ENCODE measurements at regions not wholly inside any gene's neighbourhood (a gene's known extent, or its start where the extent isn't known, plus 50 kb on each side); places are given as distances from the start of the nearest gene placed in this dataset.
A peak's percentile ranks its signal among the peaks of the same experiment; 100 is the strongest.

DNA sequence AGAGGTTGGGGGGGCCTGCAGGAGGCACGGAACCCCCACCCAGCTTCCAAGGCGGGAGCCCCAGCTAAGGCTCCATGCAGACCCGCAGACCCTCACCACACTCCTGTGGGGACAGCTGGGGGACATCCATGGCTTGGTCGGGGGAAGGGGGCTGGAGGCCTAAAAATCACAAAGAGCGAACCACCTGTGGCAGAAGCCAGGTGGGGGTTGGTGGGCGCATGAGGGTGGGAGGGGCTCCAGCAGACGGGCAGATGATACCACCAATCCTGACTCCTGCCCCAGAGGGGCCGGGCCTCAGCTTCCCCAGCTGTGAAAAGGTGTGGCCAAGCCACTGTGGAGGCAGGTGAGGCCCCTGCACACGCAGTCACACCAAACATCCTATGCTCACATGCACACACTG lies 111.6 kb downstream of the FAM53A start:
- DNase-seq = no peak

DNA sequence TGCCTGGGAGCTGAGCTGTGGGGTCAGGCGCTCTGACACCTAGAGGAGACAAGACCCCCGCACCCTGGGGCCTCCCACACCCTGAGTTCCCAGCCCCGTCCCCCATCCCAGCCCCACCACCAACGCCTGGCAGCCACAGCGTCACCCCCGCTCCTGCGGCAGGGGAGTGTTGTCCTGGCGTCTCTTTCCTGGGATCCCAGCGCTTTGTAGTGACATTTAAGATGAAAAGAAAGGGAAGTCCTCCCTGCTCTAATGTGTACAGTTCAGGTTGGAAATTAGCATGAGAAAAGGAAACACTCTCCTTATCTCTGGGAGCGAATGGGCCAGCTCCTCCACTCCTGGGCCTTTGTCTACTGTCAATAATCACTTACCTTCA lies 112.1 kb downstream of the FAM53A start:
- DNase-seq = no peak

DNA sequence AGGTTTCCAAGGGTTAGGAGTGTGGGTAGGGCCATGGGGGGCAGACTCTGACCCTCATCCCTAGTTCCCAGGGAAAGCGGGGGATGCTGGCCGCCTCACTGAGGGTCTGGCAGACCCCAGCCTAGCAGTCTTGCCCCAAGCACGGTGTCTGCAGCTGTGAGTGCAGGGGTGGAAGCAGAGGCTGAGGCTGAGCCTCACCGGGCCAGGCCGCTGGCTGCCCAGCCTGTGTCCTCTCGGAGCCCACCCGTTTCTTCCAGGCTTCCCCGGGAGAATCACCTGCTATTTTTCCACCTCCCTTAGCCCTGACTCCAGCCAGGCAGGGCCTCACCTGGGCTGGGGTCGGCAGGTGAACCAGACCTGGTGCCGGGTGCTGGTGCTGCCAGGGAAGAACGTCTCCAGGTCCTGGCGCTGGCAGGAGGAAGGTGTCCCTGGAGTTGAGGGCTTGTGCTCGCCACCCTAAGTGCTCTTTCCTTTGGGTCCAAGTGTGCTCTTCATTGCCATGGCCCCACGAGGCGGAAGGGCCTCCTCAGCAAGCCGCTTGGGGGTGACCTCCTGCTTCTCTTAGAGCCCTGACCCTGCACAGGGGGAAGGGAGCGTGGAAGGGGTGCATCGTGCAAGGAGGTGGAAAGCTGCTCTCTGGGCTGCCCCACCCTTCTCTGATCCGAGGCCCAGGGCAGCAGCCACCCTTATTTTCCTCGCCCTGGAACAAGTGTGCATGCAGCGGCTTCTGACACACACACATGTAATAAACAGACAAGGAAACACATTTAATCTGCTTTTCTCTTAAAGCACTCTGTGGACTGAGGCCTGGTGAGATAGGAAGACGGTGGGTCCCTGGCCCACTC lies 112.7 kb downstream of the FAM53A start:
- DNase-seq = no peak

DNA sequence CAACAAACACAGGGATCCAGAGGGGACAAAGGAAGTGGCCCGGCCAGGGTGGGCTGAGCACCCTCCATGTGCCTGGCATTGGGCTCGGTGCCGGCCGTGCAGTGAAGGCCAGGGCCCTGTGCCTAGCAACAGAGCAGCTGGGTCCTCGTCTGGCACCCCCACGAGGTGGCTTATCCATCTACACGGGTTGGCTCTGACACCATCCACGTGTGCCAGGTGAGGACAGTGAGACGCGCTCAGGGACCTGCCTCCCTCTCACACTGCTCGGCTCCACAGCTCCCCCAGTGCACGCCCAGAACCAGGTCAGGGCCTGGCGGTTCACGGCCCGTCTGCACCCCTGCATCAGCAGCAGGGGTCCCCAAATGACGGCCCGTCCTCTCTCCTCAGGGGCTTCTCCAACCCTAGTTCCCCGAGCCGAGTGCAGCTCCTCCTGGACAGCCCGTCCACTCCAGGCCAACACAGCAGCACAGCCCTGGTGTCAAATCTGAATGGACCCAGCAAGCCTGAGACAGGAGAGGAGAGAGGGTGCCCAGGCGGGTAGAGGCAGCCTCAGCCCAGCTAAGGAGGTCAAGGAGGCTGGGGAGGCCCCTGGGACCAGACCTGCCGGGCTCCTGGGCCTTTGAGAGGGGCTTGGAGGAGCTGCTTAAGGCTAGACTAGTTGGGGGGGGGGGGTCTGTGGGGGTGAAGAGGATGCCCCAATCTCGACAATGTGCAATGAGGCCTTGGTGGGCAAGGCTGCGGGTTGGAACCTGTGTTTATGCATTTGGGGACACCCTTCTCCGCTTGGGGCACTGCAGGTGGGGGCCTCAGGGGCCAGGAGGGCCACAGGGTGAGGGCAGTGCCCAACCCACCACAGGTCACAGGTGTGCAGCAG lies 113.6 kb downstream of the FAM53A start:
- DNase-seq = no peak

DNA sequence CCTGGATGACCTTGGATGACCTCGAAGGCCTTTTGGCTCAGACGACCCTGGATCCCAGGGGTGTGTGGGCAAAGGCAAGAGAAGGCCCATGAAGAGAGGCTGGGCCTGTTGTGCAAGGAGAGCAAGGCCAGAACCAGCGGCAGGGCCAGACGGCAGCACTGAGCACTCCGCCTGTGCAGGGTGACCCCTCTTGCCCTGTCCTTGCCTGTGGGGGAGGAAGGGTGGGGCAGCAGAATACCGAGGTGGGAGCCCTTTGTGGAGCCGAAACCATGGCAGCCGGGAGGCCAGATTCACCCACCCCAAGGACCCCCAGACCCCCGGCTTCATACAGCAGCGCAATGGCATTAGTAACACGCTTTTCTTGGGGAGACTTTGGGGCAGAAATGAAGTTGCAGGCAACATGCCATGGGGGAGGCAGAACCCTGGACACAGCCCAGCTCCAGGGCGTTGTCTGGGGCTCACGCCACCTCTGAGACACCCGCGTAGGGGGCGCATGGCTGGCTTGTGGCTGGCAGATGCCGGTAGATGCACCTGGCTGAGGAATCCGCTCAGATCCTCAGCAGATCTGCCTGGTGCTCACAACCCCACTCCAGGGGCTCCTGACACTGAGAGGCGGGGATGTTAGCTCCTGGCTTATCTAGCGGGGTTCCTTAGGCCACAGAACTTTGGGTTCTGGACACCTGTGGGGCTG lies 114.5 kb downstream of the FAM53A start:
- no peak for DNase-seq

DNA sequence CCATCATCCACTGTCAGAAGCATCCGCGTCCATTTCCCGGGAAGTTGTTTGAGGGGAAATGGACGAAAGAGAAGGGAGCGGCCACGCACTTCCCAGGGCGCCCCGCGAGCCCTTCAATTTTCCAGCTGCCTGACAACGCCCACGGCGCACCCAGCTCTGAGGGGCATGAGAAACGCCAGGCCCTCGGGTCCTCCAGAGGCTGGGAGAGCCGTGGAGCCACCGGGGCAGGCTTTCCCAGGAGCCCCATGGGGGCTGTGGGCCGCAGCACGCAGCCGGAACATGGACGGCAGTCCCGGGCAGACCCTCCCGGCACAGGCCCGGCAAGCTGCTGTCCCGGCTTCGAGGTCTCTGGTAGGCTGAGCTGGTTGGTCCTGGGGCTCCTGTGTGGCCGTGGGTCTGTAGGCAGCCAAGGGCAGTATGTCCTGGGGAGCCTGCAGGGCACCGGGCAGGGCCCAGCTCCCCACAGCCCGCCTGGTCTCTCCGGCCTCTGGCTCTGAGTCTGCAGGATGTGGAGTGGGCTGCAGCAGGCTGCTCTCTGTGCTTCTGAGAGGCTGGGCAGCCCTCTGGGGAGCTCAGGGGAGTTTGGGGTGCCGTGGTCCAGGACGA lies 115.2 kb downstream of the FAM53A start:
- no peak for DNase-seq

DNA sequence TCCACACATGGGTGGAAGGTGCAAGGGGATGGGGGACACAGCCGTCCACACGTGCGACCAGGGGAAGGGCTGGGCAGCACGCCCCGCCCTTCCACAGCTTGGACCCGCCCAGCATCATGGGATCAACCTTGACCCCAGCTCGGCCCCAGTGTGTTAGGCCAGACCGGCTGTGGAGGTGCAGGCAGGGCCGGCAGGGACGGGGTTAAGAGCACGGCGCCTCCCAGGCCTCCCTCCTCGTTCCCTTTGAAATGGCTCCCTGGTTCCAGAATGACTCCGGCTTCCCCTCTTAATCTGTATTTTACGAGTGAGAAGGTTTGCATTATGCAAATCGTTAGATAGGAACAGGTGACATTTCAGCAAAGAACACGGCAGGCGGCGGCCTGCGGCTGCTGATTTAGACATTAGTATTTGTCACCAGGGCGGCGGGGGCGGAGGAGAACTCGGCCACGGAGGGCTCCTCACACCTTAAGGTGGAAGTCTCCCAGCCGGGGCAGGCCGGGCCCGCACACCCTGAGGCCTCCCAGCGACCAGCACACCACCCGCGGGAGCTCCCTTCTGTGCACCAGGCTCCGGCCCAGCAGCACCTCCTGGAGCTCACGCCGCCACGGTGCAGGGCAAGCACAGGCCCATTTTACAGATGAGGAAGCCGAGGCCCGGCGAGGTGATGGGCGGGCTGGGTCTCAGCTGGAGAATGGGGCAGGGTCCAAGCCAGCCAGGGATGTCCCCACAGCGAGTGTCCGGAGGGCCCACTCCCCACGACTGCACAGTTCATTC lies 116.1 kb downstream of the FAM53A start:
- DNase-seq = peak; percentile 85

DNA sequence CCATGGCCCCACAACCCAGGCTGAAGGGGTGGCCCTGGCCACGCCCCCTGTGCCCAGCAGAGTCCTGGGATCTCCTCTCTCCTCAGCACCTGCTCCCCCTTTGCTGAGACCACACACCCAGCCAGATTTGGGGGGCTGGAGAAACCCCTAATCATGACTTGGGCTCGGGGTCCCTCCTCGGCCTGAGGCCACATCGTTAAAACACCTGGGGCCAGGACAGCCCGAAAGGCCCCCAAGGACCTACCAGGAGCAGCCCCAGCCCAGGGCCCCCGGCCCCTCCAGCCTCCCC lies 116.7 kb downstream of the FAM53A start:
- DNase-seq = no peak

DNA sequence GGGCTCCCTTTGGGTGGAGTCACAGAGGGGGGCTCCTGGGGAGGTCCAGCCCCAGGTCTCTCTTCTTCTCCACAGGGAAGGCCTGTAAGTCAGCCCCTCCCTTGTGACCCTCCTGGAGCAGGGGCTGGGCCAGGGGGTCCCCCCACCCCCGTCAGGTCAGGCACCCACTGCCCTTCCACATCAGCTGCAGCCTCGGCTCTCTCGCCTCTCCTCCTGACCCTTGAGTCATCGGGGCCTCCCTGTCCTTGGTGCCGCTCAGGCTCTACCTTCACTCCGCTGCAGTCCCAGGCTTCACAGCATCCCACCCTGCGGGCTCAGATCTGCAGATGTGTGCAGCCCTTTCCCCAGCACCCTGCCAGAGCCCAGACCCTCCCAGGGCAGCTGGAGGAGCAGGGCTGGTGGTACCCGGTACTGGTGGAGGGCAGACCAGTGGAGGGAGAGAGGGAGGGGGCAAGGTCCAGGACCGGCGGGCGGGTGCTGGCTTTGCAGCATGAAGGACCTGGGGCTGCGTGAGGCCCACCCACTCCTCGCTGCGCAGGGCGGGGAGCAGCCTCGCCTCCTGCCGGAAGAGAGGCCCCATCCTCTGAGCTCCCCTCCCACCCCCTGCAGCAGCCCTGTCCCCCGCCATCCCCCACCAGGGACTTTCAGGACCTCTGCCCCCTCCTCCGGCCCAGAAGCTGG lies 117.1 kb downstream of the FAM53A start:
- DNase-seq = no peak

DNA sequence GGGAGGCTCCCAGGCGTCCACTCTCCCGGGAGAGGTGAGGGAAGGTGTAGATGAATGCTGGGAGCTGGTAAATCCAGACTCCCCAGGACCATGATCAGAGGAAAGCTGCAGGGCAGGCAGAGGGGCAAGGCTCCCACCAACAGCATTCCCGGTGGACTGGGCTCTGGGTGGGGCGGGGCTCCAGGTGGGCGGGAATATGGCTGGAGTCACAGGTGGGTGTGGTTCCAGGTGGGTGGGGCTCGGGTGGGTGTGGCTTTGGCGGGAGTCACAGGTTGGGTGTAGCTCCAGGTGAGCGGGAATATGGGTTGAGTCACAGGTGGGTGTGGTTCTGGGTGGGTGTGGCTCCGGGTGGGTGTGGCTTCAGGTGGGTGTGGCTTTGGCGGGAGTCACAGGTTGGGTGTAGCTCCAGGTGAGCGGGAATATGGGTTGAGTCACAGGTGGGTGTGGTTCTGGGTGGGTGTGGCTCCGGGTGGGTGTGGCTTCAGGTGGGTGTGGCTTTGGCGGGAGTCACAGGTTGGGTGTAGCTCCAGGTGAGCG lies 117.7 kb downstream of the FAM53A start:
- DNase-seq = peak; percentile 25

DNA sequence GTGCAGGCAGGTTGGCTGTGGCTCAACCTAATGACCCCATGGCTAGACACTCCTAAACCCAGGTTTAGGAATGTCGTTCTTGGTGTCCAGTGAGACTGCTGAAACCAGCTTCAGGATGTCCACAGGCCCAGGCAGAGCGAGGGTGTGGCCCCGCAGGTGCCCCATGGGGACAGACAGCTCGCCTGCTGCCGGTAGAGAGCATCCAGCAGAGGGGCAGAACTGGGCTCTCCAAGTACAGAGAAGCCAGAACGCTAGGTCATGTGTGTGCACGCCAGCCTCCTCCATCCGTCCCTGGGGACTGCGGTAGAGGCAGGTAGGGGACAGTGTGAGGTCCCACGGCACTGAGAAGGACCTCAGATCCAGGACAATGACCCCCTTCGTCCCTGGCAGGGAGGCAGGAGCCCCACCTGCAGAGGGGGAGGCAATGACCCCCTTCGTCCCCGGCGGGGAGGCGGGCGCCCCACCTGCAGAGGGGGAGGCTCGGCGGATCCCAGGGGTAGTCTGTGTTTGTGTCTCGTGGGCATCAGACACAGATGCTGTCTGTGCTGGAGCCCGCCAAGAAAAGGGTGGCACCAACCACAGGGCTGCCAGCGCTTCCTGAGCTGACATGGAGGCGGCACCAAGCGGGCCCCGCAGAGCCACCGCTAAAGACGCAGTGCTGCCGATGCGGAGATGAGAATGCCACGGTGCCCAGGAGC lies 118.4 kb downstream of the FAM53A start:
- no peak for DNase-seq

DNA sequence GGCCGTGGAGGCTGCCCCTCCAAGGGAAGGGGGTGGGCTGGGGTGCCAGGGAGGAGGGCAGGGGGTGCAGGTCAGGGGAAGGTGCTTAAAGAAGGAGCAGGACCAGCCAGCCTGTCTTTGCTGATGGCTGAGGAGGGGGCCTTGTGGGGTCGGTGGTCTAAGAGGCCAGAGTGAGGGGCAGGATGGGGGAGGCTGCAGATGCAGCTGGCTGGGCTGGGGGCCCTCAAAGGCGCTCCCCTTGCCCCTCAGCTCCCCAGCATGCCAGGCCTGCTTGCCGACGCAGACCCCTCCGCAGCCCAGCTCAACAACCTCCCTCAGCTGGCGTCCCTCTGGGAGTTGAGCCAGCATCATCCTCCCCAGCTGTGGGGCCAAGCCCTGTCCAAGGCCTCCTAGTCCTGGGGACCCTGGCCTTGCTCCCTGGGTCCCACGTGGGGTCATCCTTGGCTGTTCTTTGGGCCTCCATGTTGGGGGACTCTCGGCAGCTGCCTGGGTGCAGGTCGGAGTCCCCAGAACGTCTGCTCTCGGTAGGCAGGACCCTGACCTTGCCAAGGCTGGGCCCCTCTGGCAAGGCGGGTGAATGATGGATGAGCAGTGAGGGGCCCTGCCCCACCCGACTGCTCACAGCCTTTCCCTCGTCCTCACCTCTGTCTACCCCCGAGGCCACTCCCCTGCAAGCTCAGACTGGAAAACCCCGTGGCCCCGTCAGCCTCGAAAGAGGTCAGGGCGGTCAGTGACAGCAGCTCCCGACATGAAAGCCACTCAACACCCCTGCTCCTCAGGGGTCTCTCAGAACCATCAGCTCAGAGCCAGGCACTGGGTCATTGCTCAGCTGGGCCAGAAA lies 119.4 kb downstream of the FAM53A start:
- DNase-seq = no peak

DNA sequence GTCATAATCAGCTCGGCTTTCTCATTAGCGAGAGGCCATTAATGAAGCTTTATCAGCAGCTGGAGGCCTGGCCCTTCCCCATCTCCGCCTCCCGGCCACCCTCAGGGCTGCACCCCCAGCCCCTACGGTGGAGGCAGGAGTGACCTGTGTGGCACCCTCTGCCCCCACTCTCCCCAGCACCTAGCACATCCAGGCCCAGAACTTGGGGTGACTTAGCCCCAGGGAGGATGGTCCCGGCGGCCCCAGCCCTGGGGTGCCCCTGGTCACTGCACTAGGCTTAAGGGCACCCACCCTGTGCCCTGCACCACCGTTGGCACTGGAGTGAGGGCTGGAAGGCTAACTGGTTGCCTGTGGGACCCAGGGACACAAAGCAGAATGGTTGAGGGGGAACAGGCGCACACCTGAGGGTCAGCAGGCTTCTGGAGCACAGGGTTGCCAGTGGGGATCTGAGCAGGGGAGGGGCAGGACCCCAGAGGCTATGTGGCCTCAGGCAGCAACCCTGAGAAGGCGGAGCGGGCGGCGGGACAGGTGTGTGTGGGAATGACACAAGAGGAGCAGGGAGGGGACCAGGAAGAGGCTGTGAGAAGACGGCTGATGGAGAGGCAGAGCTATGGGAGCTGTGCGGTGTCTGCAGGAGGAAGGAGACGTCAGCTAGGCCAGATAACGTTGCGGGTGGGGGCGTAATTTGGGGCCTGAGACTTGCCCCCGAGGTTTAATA lies 120.2 kb downstream of the FAM53A start:
- DNase-seq = no peak

DNA sequence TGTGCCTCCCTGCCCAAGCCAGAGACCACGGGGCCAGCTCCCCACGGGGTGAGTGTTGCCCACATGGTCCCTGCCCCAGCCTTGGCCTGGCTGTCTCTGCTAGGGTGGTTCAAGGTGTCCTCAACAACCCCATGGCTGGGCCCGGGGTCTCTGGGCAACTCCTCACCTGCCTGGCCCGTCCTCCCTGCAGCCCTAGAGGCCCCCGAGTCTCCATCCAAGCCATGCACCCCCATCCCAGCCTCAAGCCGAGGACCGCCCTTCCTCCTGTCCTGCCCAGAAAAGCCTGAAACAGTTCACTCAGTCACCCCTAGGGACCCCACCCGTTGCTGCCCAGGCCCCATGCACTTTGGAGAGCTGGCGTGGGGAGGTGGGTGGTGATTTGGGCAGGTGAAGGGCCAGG lies 120.9 kb downstream of the FAM53A start:
- no peak for DNase-seq

DNA sequence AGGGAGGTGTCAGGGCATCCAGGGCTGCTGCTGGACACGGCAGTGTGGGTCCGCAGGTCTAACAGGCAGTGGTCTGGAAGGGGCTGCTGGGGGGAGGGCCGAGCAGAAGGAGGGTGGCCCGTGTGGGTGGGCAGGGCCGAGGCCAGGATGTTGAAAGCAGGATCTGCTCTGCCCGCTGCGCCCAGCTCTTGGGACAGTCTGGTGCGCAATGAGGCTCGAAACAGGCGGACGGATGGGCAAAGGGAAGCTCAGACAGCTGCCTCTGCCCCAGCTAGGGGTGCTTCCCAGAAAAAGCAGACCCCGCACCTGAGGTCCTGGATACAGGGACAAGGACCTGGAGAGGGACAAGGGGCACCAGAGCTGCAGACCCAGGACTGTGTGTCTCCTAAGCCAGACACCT lies 121.3 kb downstream of the FAM53A start:
- DNase-seq = no peak

DNA sequence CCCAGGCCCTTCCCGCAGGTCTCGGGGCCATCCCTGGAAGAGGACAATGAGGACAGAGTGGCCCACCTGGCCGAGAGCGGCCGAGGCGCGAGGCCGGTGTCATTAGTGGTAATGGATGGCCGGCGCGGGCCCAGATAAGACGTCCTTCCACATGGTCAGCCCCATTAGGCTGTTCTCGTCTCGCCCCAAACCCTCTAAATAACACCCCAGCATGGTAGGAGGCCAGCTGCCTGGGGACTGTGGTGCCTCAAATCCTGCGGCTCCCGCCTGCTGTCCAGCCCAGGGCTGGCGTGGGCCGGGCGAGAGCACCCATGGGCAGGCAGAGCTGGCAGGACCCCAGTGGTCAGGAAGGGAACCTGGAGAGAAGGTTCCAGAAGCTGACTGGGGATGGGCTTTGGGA lies 121.7 kb downstream of the FAM53A start:
- DNase-seq = no peak

DNA sequence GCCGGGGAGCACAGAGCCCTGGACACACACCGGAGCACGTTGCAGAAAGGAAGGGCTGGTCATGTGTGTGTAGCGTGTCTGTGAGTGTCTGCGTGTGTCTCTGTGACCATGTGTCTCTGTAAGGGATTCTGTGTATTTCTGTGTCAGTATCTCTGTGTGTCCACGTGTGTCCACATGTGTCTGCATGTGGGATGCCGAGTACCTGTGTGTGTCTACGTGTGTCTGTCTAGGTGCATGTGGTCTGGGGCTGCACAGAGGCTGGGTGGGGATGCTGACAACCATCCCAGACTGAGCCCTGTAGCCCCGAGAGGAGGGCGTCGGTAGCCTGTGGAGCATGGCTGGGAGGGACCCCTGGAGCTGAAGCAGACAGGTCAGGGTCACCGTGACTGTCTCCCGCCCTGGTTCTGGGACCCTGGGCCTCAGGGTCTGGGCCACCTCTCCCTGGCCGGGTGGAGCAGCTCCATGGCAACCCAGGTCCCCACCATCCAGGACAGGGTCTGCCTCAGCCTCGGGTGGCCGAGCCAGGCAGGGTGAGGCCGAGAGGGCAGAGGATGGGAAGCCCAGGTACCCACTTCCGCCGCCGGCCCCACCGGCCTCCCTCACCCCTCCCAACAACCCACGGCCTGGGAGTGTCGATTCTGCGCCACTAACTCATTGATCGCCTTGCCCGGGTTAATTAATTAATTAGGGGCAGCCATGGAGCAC lies 122.7 kb downstream of the FAM53A start:
- DNase-seq = no peak

DNA sequence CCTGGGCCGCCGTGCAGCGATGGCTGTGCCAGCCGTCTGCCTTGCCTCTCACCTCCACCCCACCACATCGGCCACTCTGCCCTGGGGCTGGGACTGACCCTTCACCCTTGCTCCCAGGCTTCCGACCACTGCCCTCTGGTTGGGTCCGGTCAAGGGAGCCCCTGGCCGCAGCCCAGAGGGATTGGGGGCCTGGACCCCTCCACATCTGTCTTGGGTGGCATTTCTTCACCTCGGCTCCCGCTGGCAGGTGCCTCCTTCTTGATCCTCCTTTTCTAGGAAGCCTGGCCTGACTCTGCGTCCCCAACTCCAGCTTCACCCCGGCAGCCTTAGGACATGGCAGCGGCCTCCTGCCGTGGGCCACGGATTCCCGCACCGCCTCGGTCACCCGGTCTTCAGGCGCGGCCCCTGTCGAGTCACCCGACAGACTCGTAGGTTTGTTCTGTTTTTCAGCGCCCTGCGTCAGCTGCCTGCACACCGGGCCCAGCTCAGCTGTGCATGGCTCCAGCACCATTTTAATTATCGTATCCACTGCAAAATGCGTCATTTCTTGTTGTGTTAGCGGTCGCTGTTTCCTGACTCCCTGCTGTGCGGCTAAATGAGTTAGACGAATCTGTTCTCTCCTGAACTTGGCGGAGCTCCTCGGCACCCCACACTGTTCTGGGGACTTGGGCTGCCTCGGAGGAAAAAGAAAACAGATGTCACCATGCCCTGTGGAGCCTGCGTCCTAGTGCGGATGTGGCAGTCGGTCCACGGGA lies 124.0 kb downstream of the FAM53A start:
- no peak for DNase-seq

Measured in NCI-H1048 (cell line).